ENCODE measurements at regions not wholly inside any gene's neighbourhood (a gene's known extent, or its start where the extent isn't known, plus 50 kb on each side); places are given as distances from the start of the nearest gene placed in this dataset.
"Not testable (repeated sequence)": the region's sequence is repeated elsewhere in the genome, so short reads cannot be mapped to it uniquely, and the experiment has no call there.

DNA sequence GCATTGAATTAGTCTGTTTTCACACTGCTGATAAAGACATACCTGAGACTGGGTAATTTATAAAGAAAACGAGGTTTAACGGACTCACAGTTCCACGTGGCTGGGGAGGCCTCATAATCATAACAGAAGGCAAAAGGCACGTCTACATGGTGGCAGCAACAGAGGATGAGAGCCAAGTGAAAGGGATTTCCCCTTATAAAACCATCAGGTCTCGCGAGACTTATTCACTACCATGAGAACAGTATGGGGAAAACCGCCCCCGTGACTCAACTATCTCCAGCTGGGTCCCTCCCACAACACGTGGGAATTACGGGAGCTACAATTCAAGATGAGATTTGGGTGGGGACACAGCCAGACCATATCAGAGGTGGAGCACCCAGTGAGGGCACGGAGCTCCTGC lies 442.0 kb upstream of the MYT1L start:
- TF ChIP-seq, protein P1, sequence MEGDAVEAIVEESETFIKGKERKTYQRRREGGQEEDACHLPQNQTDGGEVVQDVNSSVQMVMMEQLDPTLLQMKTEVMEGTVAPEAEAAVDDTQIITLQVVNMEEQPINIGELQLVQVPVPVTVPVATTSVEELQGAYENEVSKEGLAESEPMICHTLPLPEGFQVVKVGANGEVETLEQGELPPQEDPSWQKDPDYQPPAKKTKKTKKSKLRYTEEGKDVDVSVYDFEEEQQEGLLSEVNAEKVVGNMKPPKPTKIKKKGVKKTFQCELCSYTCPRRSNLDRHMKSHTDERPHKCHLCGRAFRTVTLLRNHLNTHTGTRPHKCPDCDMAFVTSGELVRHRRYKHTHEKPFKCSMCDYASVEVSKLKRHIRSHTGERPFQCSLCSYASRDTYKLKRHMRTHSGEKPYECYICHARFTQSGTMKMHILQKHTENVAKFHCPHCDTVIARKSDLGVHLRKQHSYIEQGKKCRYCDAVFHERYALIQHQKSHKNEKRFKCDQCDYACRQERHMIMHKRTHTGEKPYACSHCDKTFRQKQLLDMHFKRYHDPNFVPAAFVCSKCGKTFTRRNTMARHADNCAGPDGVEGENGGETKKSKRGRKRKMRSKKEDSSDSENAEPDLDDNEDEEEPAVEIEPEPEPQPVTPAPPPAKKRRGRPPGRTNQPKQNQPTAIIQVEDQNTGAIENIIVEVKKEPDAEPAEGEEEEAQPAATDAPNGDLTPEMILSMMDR (IDR thresholded peaks at IDR 0.05), result not testable (repeated sequence)
- not testable (repeated sequence) for TF ChIP-seq POLR2A, POLR2AphosphoS5 (IDR thresholded peaks at IDR 0.05)
